Common myeloid progenitor, CD34-positive (primary cell): ENCODE measurements at regions not wholly inside any gene's neighbourhood (a gene's known extent, or its start where the extent isn't known, plus 50 kb on each side); places are given as distances from the start of the nearest gene placed in this dataset.

Source experiments
- CTCF ChIA-PET: fragments of 350-600 bp; sonication (Branson Sonifier 250); formaldehyde crosslinking; loops from one replicate; lab custom pipeline; 2021; ENCODE audit warnings: antibody characterized with exemption; lab: Charles Lee
- POLR2A ChIA-PET: fragments of 350-600 bp; sonication (Branson Sonifier 250); formaldehyde crosslinking; loops from one replicate; lab custom pipeline; 2021; ENCODE audit warnings: antibody characterized with exemption; lab: Charles Lee
- DNase-seq, 3 donors: peaks; one replicate each; pipeline versions ENCODE4 v3.0.0 to v3.0.0-alpha.2; 2013
- H3K27ac ChIP-seq, 2 experiments: 1 replicate in 1 of 2; 2 replicates in 1 of 2; pipeline ENCODE4 v1.7.0; 2013; ENCODE audit warnings: inconsistent platforms in 2 of 2, low read length in 2 of 2, mild to moderate bottlenecking in 2 of 2, low read depth in 1 of 2, moderate library complexity in 1 of 2; ENCODE audit not compliant: severe bottlenecking in 2 of 2, insufficient read depth in 1 of 2, poor library complexity in 1 of 2
- H3K27me3 ChIP-seq, 5 experiments: replicated peaks in 2 of 5; 1 replicate in 3 of 5; 2 replicates in 2 of 5; pipeline versions ENCODE4 v1.6.1 to v1.7.0; 2013; ENCODE audit warnings: low read length in 4 of 5, mild to moderate bottlenecking in 2 of 5, moderate library complexity in 2 of 5, inconsistent platforms in 1 of 5; ENCODE audit not compliant: insufficient read depth in 5 of 5, control insufficient read depth in 4 of 5
- H3K36me3 ChIP-seq, 4 experiments: 1 replicate in 2 of 4; 2 replicates in 2 of 4; pipeline versions ENCODE4 v1.6.1 to v1.7.0; 2013; ENCODE audit warnings: low read length in 3 of 4, control low read depth in 1 of 4, mild to moderate bottlenecking in 1 of 4; ENCODE audit not compliant: control insufficient read depth in 4 of 4, insufficient read depth in 4 of 4
- H3K4me1 ChIP-seq, 4 experiments: 1 replicate in 3 of 4; 2 replicates in 1 of 4; pipeline versions ENCODE4 v1.6.1 to v1.7.1; 2013; ENCODE audit warnings: low read length in 3 of 4, mild to moderate bottlenecking in 3 of 4, control low read depth in 1 of 4, inconsistent platforms in 1 of 4, moderate library complexity in 1 of 4; ENCODE audit not compliant: control insufficient read depth in 4 of 4, insufficient read depth in 4 of 4; ENCODE audit errors: control extremely low read depth in 1 of 4
- H3K4me3 ChIP-seq, 7 experiments: 1 replicate in 4 of 7; 2 replicates in 3 of 7; pipeline versions ENCODE4 v1.5.1 to v1.7.0; 2013; ENCODE audit warnings: mild to moderate bottlenecking in 7 of 7, low read length in 6 of 7, moderate library complexity in 6 of 7, inconsistent platforms in 2 of 7, low read depth in 2 of 7, control low read depth in 1 of 7; ENCODE audit not compliant: insufficient read depth in 4 of 7, control insufficient read depth in 1 of 7; ENCODE audit errors: extremely low read depth in 1 of 7
- H3K9me3 ChIP-seq, 5 experiments: 1 replicate in 4 of 5; 2 replicates in 1 of 5; pipeline versions ENCODE4 v1.6.1 to v1.7.1; 2013; ENCODE audit warnings: low read length in 4 of 5, mild to moderate bottlenecking in 2 of 5, inconsistent platforms in 1 of 5, low read depth in 1 of 5, moderate library complexity in 1 of 5; ENCODE audit not compliant: control insufficient read depth in 4 of 5, insufficient read depth in 2 of 5; ENCODE audit errors: control extremely low read depth in 1 of 5
- WGBS: methylation state at CpG from one replicate; pipeline ENCODE4 v1.1.5; 2013; ENCODE audit not compliant: insufficient coverage; 5-methylcytosine and 5-hydroxymethylcytosine counted together

DNA sequence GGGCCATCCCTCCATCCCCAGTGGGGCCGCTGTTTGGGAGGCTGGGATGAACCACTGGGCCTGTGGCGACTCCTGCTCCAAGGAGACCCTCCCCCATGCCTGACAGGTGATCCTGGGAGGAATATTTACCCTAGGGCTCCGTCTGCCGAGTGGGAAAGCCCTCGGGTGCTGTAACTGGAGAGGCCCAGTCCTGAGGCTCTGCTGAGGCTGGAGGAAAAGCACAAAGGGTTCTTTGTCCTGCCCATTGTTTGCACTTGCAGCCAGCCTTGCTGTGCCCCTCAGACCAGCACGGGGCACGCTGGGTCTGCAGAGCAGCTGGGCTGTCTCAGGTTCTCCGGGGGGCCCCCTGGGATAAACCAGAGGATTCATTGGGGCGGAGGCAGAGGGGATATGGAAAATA is 321.1 kb downstream of the MN1 start:
- H3K27me3 ChIP-seq, result no peaks in the 10 kb centered on the region
- ChIA-PET CTCF (no interaction called here), POLR2A (no interaction called here)
- DNase-seq, result no peak
- 84% methylated on average over 7 of the region's 9 CpGs for WGBS
- H3K36me3 ChIP-seq, result no peaks in the 10 kb centered on the region
- peaks cover 0 to 3% (median 0%) of the 10 kb centered on the region in 4 experiments for H3K4me1 ChIP-seq
- H3K27ac ChIP-seq, result no peak overlapping the region
- H3K4me3 ChIP-seq, result no peak overlapping the region
- no peaks in the 10 kb centered on the region for H3K9me3 ChIP-seq

DNA sequence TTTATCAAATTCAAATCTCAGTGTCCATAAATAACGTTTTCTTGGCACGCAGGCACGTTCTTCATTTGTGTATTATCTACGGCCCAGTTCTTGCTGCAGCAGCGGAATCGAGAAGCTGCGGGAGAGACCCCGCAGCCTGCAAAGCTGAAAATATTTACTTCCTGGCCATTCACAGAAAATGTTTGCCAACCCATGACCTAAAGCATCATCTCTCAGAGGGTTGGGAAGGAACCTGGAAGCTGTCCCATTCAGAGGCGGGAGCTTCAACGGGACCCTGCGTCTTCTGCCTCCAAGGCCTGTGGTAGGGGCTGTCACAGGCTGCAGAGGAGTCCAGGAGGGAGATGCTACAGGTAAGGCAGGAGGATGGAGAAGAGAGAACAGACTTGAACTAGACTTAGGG is 319.2 kb downstream of the MN1 start:
- Histone ChIP-seq H3K36me3 (no peaks in the 10 kb centered on the region), H3K9me3 (no peaks in the 10 kb centered on the region), H3K27me3 (no peaks in the 10 kb centered on the region), H3K4me3 (no peak overlapping the region), H3K4me1 (no peaks in the 10 kb centered on the region), H3K27ac (no peak overlapping the region)
- ChIA-PET POLR2A (no interaction called here), CTCF (no interaction called here)
- 82% methylated on average over 10 of the region's 11 CpGs for WGBS
- no peak for DNase-seq

DNA sequence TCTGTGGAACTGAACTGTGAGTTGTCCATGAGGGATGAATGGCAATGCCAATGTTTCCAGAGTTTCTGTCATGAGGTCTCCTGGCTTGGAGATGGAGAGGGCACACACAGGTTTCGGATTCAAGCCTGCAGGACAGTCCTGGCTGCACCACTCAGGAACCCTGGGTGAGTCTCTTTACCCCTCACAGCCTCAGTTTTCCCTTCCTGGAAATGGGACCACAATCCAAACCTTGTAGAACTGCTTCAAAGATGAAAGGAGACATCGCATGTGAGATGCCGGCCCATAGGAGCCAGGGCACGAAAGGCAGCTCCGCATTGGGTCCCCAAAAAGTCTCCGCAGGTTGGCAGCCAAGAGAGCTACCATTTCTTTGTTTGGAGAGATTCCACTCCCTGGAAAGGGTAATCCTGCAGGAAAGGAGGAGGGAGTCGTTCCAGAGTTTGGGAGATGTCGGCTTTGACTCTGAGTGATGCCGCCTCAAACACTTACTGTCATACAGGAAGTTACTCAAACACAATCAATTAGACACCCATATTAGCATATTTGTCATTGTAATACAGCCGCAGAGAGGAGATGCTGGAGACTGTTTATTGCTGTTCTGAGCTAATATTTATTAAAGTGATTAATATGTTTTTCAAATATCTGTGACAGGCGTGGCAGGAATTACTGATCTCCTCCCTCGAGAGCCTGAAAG is 318.3 kb downstream of the MN1 start:
- H3K9me3 ChIP-seq, result no peaks in the 10 kb centered on the region
- no peaks in the 10 kb centered on the region for H3K4me1 ChIP-seq
- no peak overlapping the region for H3K27ac ChIP-seq
- POLR2A ChIA-PET, result no interaction called here
- no peak for DNase-seq
- no peak overlapping the region for H3K4me3 ChIP-seq
- CTCF ChIA-PET, result no interaction called here
- H3K27me3 ChIP-seq, result no peaks in the 10 kb centered on the region
- 92% methylated on average over 7 of the region's 12 CpGs for WGBS
- no peaks in the 10 kb centered on the region for H3K36me3 ChIP-seq

DNA sequence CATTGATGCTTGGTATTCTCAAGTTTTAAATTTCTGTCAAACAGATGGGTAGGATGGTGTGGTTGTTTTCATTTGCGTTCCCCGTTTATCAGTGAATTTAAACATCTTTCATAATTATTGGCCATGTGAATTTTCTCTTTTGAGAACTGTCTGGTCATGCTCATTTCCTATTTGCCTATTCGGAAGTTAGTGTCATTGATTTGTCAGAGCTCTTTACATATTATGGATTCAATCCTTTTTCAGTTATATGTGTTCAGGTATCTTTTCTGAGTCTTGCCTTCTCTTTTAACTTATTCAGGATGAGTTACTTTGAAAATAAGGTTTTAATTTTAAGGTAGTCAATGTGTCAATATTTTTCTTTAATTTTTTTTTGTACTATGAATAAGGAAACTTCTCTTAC is 315.7 kb downstream of the MN1 start:
- Histone ChIP-seq H3K9me3 (no peaks in the 10 kb centered on the region), H3K4me3 (no peak overlapping the region), H3K27me3 (no peaks in the 10 kb centered on the region), H3K4me1 (no peaks in the 10 kb centered on the region), H3K36me3 (no peaks in the 10 kb centered on the region), H3K27ac (no peak overlapping the region)
- ChIA-PET CTCF (interaction anchor here (1.1 kb wide), 1 partner anchor 13 kb away, joined by 3 read pairs; no protein-coding TSS in a partner anchor), POLR2A (no interaction called here)
- WGBS, result 100% methylated on average over 1 of the region's 3 CpGs
- DNase-seq, result no peak

DNA sequence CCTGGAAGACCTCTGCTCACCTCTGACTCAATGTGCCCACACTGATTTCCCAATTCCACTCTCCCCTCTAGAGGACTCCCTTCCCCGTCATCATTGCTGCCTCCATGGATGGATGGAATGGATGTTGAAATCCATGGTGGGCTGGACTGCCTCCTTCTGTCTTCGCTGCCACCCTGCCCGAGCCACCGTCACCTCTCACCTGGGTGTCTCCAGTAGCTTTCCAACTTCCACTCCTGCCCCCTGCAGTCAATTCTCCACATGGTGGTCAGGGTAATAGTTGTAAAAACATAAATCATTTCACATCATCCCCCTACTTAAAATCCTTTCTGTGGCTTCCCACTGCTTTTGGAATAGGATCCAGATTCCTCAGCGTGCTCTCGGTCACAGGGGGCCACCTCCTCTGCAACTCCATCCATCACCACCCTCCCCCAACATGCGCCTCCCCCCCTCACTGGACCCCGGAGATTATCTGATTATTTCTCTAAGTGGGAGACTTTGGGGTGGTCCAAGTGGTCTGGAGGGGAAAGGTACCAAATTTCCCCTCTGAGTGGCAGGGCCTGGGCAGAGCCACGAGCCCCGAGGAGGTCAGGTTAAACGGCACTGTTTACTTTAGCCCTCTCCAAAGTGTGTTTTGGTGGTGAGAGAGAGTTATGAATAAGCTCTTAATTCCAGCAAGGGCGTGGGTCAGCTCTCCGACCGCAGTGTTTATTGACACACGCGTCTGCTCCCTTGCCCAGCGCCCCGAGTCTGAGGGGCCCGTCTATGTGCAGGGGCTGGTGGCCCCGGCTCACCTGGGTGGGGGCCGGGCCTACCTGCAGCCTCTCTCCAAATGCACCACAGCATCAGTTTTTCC is 313.7 kb downstream of the MN1 start:
- WGBS, result 77% methylated on average over 13 of the region's 21 CpGs
- CTCF ChIA-PET, result no interaction called here
- no peak for DNase-seq
- Histone ChIP-seq H3K27me3 (no peaks in the 10 kb centered on the region), H3K36me3 (no peaks in the 10 kb centered on the region), H3K27ac (no peak overlapping the region), H3K4me3 (no peak overlapping the region), H3K4me1 (no peaks in the 10 kb centered on the region), H3K9me3 (peaks cover 0 to 4% (median 0%) of the 10 kb centered on the region in 5 experiments)
- POLR2A ChIA-PET, result no interaction called here

DNA sequence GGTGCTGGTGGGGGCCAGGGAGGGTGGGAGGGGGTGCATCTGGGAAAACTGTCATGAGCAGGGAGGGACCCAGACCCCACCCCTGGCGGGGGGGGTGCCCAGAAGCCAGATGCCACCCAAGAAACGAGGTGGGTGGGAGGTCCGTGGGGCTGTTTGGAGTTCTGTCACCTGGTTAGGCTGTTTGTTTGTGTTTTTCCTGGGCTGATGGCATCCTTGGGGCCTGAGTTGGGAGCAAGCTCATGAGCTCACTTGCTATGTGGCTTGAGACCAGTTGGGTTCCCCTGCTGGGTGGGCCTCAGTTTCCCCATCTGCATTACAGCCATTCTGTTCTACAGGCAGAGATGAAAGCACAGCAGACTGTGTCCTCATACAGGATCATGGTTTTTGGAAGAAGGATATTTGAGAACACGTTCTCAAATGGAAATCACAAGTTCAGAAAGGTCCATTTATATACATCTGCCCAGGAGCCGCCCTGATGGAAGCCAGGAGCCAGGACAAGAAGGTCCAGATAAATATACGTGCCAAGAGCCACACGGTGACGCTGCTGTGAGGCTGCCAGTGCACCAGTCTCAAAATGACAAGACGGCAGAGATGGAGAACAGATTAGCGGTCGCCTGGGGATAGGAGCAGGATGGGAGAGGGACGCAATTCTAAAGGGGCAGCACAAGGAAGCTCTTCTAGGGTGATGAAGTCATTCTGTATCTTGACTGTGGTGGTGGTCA is 312.9 kb downstream of the MN1 start:
- H3K4me1 ChIP-seq, result no peaks in the 10 kb centered on the region
- DNase-seq, result no peak
- no peak overlapping the region for H3K4me3 ChIP-seq
- POLR2A ChIA-PET, result no interaction called here
- CTCF ChIA-PET, result no interaction called here
- H3K27ac ChIP-seq, result no peak overlapping the region
- peaks cover 0 to 7% (median 0%) of the 10 kb centered on the region in 5 experiments for H3K9me3 ChIP-seq
- H3K27me3 ChIP-seq, result no peaks in the 10 kb centered on the region
- no peaks in the 10 kb centered on the region for H3K36me3 ChIP-seq
- 86% methylated on average over 10 of the region's 12 CpGs for WGBS
